GM18502 (cell line): ENCODE measurements at regions not wholly inside any gene's neighbourhood (a gene's known extent, or its start where the extent isn't known, plus 50 kb on each side); places are given as distances from the start of the nearest gene placed in this dataset.
"Not testable (repeated sequence)": the region's sequence is repeated elsewhere in the genome, so short reads cannot be mapped to it uniquely, and the experiment has no call there.

Source experiments
- ATAC-seq: cut with Tn5 transposase; IDR thresholded peaks from one replicate; pipeline ENCODE4 v1.9.1; 2021; ENCODE audit warnings: mild to moderate bottlenecking; ENCODE audit not compliant: unreplicated experiment, poor library complexity

GRCh38 chr13:44719857-44720671 is 143.9 kb upstream of the TSC22D1 start:
- no peak for ATAC-seq

- ATAC-seq = no peak
Observed at GRCh38 chr13:44718467-44718866, 142.3 kb upstream of the TSC22D1 start.

- ATAC-seq = no peak
Observed at GRCh38 chr13:44715287-44716230, 139.4 kb upstream of the TSC22D1 start.

GRCh38 chr13:44713788-44714469 is 137.8 kb upstream of the TSC22D1 start:
- ATAC-seq = no peak

- ATAC-seq = no peak
Observed at GRCh38 chr13:44711706-44712105, 135.6 kb upstream of the TSC22D1 start.

GRCh38 chr13:44710576-44710975 is 134.4 kb upstream of the TSC22D1 start:
- no peak for ATAC-seq

GRCh38 chr13:44704811-44705210 is 128.7 kb upstream of the TSC22D1 start:
- not testable (repeated sequence) for ATAC-seq

GRCh38 chr13:44703371-44703770 is 127.2 kb upstream of the TSC22D1 start:
- no peak for ATAC-seq

- ATAC-seq = no peak
Observed at GRCh38 chr13:44698066-44698465, 121.9 kb upstream of the TSC22D1 start.

- ATAC-seq = no peak
Observed at GRCh38 chr13:44697058-44697457, 120.9 kb upstream of the TSC22D1 start.

- no peak for ATAC-seq
Observed at GRCh38 chr13:44695520-44695919, 119.4 kb upstream of the TSC22D1 start.

GRCh38 chr13:44694842-44695241 is 118.7 kb upstream of the TSC22D1 start:
- no peak for ATAC-seq

- ATAC-seq = no peak
Observed at GRCh38 chr13:44694291-44694690, 118.2 kb upstream of the TSC22D1 start.

GRCh38 chr13:44693156-44693764 is 117.1 kb upstream of the TSC22D1 start:
- no peak for ATAC-seq

GRCh38 chr13:44692173-44692713 is 116.1 kb upstream of the TSC22D1 start:
- ATAC-seq = no peak

- no peak for ATAC-seq
Observed at GRCh38 chr13:44690376-44690775, 114.2 kb upstream of the TSC22D1 start.

- no peak for ATAC-seq
Observed at GRCh38 chr13:44688652-44689051, 112.5 kb upstream of the TSC22D1 start.

GRCh38 chr13:44686531-44686934 is 110.4 kb upstream of the TSC22D1 start:
- no peak for ATAC-seq

- no peak for ATAC-seq
Observed at GRCh38 chr13:44685641-44686040, 109.5 kb upstream of the TSC22D1 start.

GRCh38 chr13:44682416-44682815 is 106.3 kb upstream of the TSC22D1 start:
- ATAC-seq = not testable (repeated sequence)
